GM18951 (cell line): ENCODE measurements at regions not wholly inside any gene's neighbourhood (a gene's known extent, or its start where the extent isn't known, plus 50 kb on each side); places are given as distances from the start of the nearest gene placed in this dataset.

Source experiments
- POLR2A ChIP-seq: IDR thresholded peaks from 4 replicates; pipeline ENCODE4 v1.6.1; 2011; ENCODE audit warnings: mild to moderate bottlenecking; ENCODE audit not compliant: insufficient read length, insufficient read depth; ENCODE audit errors: extremely low read depth
- in situ Hi-C: fragments of 300-500 bp; cut with MboI; formaldehyde crosslinking; loops from one replicate; pipeline ENCODE4 v1.12.0; 2022; ENCODE audit warnings: low sequenced_read_pairs, mixed read lengths, inconsistent platforms; ENCODE audit not compliant: unreplicated experiment

- in situ Hi-C loops, result no loop called here
- TF ChIP-seq POLR2A, result no peak
Observed at GRCh38 chr10:36942616-36943015, 182.8 kb upstream of the ANKRD30A start.

GRCh38 chr10:36903040-36903439 lies 222.4 kb upstream of the ANKRD30A start:
- in situ Hi-C loops, result loop anchor here (25.0 kb wide), 1 partner anchor 809 kb away; no protein-coding TSS in a partner anchor
- TF ChIP-seq POLR2A, result no peak

- in situ Hi-C loops, result loop anchor here (25.0 kb wide), 1 partner anchor 813 kb away; no protein-coding TSS in a partner anchor
Observed at GRCh38 chr10:36899652-36900051, 225.7 kb upstream of the ANKRD30A start.

GRCh38 chr10:36888925-36889573 lies 236.3 kb upstream of the ANKRD30A start:
- in situ Hi-C loops, result loop anchor here (10.0 kb wide), 1 partner anchor 1254 kb away; no protein-coding TSS in a partner anchor
- no peak for TF ChIP-seq POLR2A

More at GRCh38 chr10:36899652-36900051, 225.7 kb upstream of the ANKRD30A start:
- TF ChIP-seq POLR2A, result no peak

- no peak for TF ChIP-seq POLR2A
- in situ Hi-C loops, result loop anchor here (10.0 kb wide), 1 partner anchor 1252 kb away; no protein-coding TSS in a partner anchor
Observed at GRCh38 chr10:36886303-36886891, 239.0 kb upstream of the ANKRD30A start.

- in situ Hi-C loops, result loop anchor here (10.0 kb wide), 1 partner anchor 1251 kb away; no protein-coding TSS in a partner anchor
- no peak for TF ChIP-seq POLR2A
Observed at GRCh38 chr10:36885746-36886145, 239.7 kb upstream of the ANKRD30A start.

- in situ Hi-C loops, result loop anchor here (10.0 kb wide), 1 partner anchor 1248 kb away; no protein-coding TSS in a partner anchor
- no peak for TF ChIP-seq POLR2A
Observed at GRCh38 chr10:36882781-36883180, 242.6 kb upstream of the ANKRD30A start.

- in situ Hi-C loops, result loop anchor here (10.0 kb wide), 1 partner anchor 1246 kb away; no protein-coding TSS in a partner anchor
- TF ChIP-seq POLR2A, result no peak
Observed at GRCh38 chr10:36880898-36881297, 244.5 kb upstream of the ANKRD30A start.

GRCh38 chr10:36872702-36873393 lies 252.6 kb upstream of the ANKRD30A start:
- TF ChIP-seq POLR2A, result no peak
- in situ Hi-C loops, result no loop called here

GRCh38 chr10:36840788-36841187 lies 284.6 kb upstream of the ANKRD30A start:
- in situ Hi-C loops, result no loop called here
- no peak for TF ChIP-seq POLR2A

GRCh38 chr10:36837416-36837815 lies 288.0 kb upstream of the ANKRD30A start:
- in situ Hi-C loops, result no loop called here
- TF ChIP-seq POLR2A, result no peak

- TF ChIP-seq POLR2A, result no peak
- in situ Hi-C loops, result no loop called here
Observed at GRCh38 chr10:36819781-36820180, 305.6 kb upstream of the ANKRD30A start.

- in situ Hi-C loops, result no loop called here
Observed at GRCh38 chr10:36817898-36818297, 307.5 kb upstream of the ANKRD30A start.

More at GRCh38 chr10:36817898-36818297, 307.5 kb upstream of the ANKRD30A start:
- no peak for TF ChIP-seq POLR2A
